GM23338 (cell line): ENCODE measurements at regions not wholly inside any gene's neighbourhood (a gene's known extent, or its start where the extent isn't known, plus 50 kb on each side); places are given as distances from the start of the nearest gene placed in this dataset.

Source experiments
- ATAC-seq: fragments of 200-7000 bp; cut with Tn5 transposase; 3 replicates; pipeline ENCODE4 v1.9.1; 2020
- DNase-seq: peaks from one replicate; pipeline ENCODE4 v3.0.0-alpha.2; 2015; ENCODE audit warnings: low spot score
- H2AFZ ChIP-seq: fragments of 200-600 bp; sonication (generic); 2 replicates; pipeline ENCODE4 v1.8.0; 2016; ENCODE audit warnings: antibody characterized with exemption, mild to moderate bottlenecking, moderate library complexity
- H3F3A ChIP-seq: fragments of 200-600 bp; sonication (generic); replicated peaks from 2 replicates; pipeline ENCODE4 v1.8.0; 2017; ENCODE audit warnings: antibody characterized with exemption, mixed run types, low read depth
- H3K27ac ChIP-seq: fragments of 200-600 bp; sonication (generic); 2 replicates; pipeline ENCODE4 v1.6.1; 2016; ENCODE audit warnings: low read depth
- H3K27me3 ChIP-seq: fragments of 200-600 bp; sonication (generic); 2 replicates; pipeline ENCODE4 v1.8.0; 2016; ENCODE audit warnings: mild to moderate bottlenecking, mixed run types, moderate library complexity; ENCODE audit not compliant: insufficient read depth
- H3K36me3 ChIP-seq: fragments of 200-600 bp; sonication (generic); 2 replicates; pipeline ENCODE4 v1.8.0; 2016; ENCODE audit warnings: mild to moderate bottlenecking; ENCODE audit not compliant: insufficient read depth
- H3K4me1 ChIP-seq: fragments of 200-600 bp; sonication (generic); 2 replicates; pipeline ENCODE4 v1.8.0; 2016; ENCODE audit warnings: mild to moderate bottlenecking, moderate library complexity; ENCODE audit not compliant: insufficient read depth
- H3K4me2 ChIP-seq: fragments of 200-600 bp; sonication (generic); 2 replicates; pipeline ENCODE4 v1.7.1; 2017; ENCODE audit warnings: mixed run types
- H3K4me3 ChIP-seq: fragments of 200-600 bp; sonication (generic); 2 replicates; pipeline ENCODE4 v1.6.1; 2016; ENCODE audit warnings: mixed run types
- H3K79me2 ChIP-seq: fragments of 200-600 bp; sonication (generic); replicated peaks from 2 replicates; pipeline ENCODE4 v1.8.0; 2017; ENCODE audit warnings: mild to moderate bottlenecking; ENCODE audit not compliant: insufficient read depth
- H3K9me2 ChIP-seq: fragments of 200-600 bp; sonication (generic); 2 replicates; pipeline ENCODE4 v1.8.0; 2017; ENCODE audit not compliant: insufficient read depth
- H4K20me1 ChIP-seq: fragments of 200-600 bp; sonication (generic); replicated peaks from 2 replicates; pipeline ENCODE4 v1.8.0; 2017; ENCODE audit warnings: mild to moderate bottlenecking; ENCODE audit not compliant: insufficient read depth
- H3K27ac Mint-ChIP-seq: 2 replicates; pipeline ENCODE4 v1.8.0; 2020; ENCODE audit warnings: inconsistent platforms, mild to moderate bottlenecking, moderate library complexity, mixed read lengths
- H3K27me3 Mint-ChIP-seq: 3 replicates; pipeline ENCODE4 v1.8.0; 2022; ENCODE audit warnings: low read depth, mild to moderate bottlenecking, moderate library complexity, mixed read lengths, inconsistent platforms; ENCODE audit not compliant: insufficient read depth, poor library complexity
- H3K36me3 Mint-ChIP-seq: 3 replicates; pipeline ENCODE4 v1.8.0; 2021; ENCODE audit warnings: low read depth, mild to moderate bottlenecking, inconsistent platforms, moderate library complexity, mixed read lengths
- H3K4me1 Mint-ChIP-seq: 3 replicates; pipeline ENCODE4 v1.8.0; 2020; ENCODE audit warnings: mild to moderate bottlenecking, inconsistent platforms, mixed read lengths
- H3K4me3 Mint-ChIP-seq: 3 replicates; pipeline ENCODE4 v1.8.0; 2021; ENCODE audit warnings: moderate library complexity, mild to moderate bottlenecking, inconsistent platforms, mixed read lengths
- H3K9me3 Mint-ChIP-seq: 3 replicates; pipeline ENCODE4 v1.8.0; 2020; ENCODE audit warnings: moderate library complexity, mild to moderate bottlenecking, inconsistent platforms, mixed read lengths
- CTCF ChIP-seq, 2 experiments: fragments of 200-600 bp in 1 of 2; sonication (generic) in 1 of 2; conservative IDR thresholded peaks; 2 replicates each; pipeline versions ENCODE4 v1.5.1 to v1.6.1; 2016 to 2017; ENCODE audit warnings: antibody characterized with exemption in 2 of 2, low read depth in 2 of 2, mild to moderate bottlenecking in 2 of 2, moderate library complexity in 1 of 2
- JUNB ChIP-seq: IDR thresholded peaks from one replicate; pipeline ENCODE4 v1.6.1; 2016; ENCODE audit warnings: antibody characterized with exemption; ENCODE audit not compliant: unreplicated experiment
- NANOG ChIP-seq: IDR thresholded peaks from 2 replicates; pipeline ENCODE4 v1.6.1; 2016; ENCODE audit warnings: antibody characterized with exemption, borderline replicate concordance
- POLR2AphosphoS5 ChIP-seq: IDR thresholded peaks from 2 replicates; pipeline ENCODE4 v1.6.1; 2016; ENCODE audit warnings: antibody characterized with exemption, low read depth
- REST ChIP-seq: IDR thresholded peaks from one replicate; pipeline ENCODE4 v1.6.1; 2018; ENCODE audit warnings: antibody characterized with exemption; ENCODE audit not compliant: unreplicated experiment
- STAT1 ChIP-seq: IDR thresholded peaks from one replicate; pipeline ENCODE4 v1.6.1; 2016; ENCODE audit warnings: antibody characterized with exemption; ENCODE audit not compliant: unreplicated experiment

DNA sequence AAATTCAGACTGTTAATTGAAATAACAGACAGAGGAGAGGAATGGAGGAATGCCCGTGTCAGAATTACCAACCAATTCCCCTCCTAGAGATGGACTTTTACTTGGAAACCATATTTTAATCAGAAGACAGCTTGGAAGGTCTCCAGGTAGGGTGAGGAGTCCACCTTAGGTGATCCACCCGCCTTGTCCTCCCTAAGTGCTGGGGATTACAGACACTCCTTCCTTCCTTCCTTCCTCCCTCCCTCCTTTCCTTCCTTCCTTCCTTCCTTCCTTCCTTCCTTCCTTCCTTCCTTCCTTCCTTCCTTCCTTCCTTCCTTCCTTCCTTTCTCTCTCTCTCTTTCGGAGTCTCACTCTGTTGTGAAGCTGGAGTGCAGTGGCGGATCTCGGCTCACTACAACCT, 328.0 kb downstream of the RAPGEF2 start (continued):
- TF ChIP-seq CTCF (conservative IDR thresholded peaks at IDR 0.05; ENCODE audit: low read depth in 2 of 2), result no peak
- TF ChIP-seq STAT1, result no peak
- TF ChIP-seq POLR2AphosphoS5, result no peak
- TF ChIP-seq JUNB, result no peak
- TF ChIP-seq NANOG, result no peak
- TF ChIP-seq REST, result no peak

GRCh38 chr4:159432436-159432835, 329.6 kb downstream of the RAPGEF2 start:
- TF ChIP-seq JUNB (no peak), CTCF (conservative IDR thresholded peaks at IDR 0.05; ENCODE audit: low read depth in 2 of 2) (no peak), POLR2AphosphoS5 (no peak), STAT1 (no peak)
- H3K27me3 Mint-ChIP-seq, result peaks cover 7% of the 10 kb centered on the region
- H3K27ac ChIP-seq, result no peak overlapping the region
- H3K36me3 ChIP-seq, result no peaks in the 10 kb centered on the region
- H3K9me2 ChIP-seq, result no peaks in the 10 kb centered on the region
- no peak overlapping the region for H3K4me3 Mint-ChIP-seq
- no peaks in the 10 kb centered on the region for H3K79me2 ChIP-seq
- no peaks in the 10 kb centered on the region for H3K9me3 Mint-ChIP-seq
- H3K36me3 Mint-ChIP-seq, result no peaks in the 10 kb centered on the region
- ATAC-seq, result no peak
- no peaks in the 10 kb centered on the region; the same call in 1 of the 2 replicates for H3K4me1 ChIP-seq
- H3K4me3 ChIP-seq, result no peak overlapping the region
- H4K20me1 ChIP-seq, result no peaks in the 10 kb centered on the region
- H3K4me1 Mint-ChIP-seq, result peaks cover 6% of the 10 kb centered on the region
- H3K4me2 ChIP-seq, result no peak overlapping the region
- H3F3A ChIP-seq, result no peaks in the 10 kb centered on the region
- peak overlapping the region; percentile 52; the same call in 1 of the 2 replicates for H2AFZ ChIP-seq
- no peak for DNase-seq
- H3K27me3 ChIP-seq, result no peaks in the 10 kb centered on the region
- no peak overlapping the region for H3K27ac Mint-ChIP-seq
